GM12878 (cell line): ENCODE measurements at regions not wholly inside any gene's neighbourhood (a gene's known extent, or its start where the extent isn't known, plus 50 kb on each side); places are given as distances from the start of the nearest gene placed in this dataset.

ENCODE experiments used
- ATAC-seq: fragments of 200-7000 bp; cut with Tn5 transposase; 3 replicates; pipeline ENCODE4 v1.9.1; 2020; ENCODE audit warnings: mild to moderate bottlenecking, moderate library complexity
- BruUV-seq: library from RNA; stranded (reverse); fragments of 400-500 nt; replicated peaks from 2 replicates; lab custom pipeline; 2021; lab: Mats Ljungman, UMichigan
- CTCF ChIA-PET: fragments of 300-600 bp; sonication (Branson Sonifier 250); formaldehyde crosslinking; extraction: SDS; loops from one replicate; lab custom pipeline; 2021; ENCODE audit warnings: inconsistent platforms; lab: Yijun Ruan, JAX
- POLR2A ChIA-PET: fragments of 350-600 bp; formaldehyde crosslinking; extraction: SDS; loops from one replicate; lab custom pipeline; 2021; ENCODE audit warnings: inconsistent platforms; lab: Charles Lee
- RAD21 ChIA-PET: fragments of 300-600 bp; sonication (Branson Sonifier 250); formaldehyde crosslinking; loops from one replicate; lab custom pipeline; 2023; ENCODE audit warnings: antibody characterized with exemption; ENCODE audit not compliant: unreplicated experiment; lab: Charles Lee
- SMC1A ChIA-PET: fragments of 300-600 bp; sonication (Branson Sonifier 250); formaldehyde crosslinking; loops from one replicate; lab custom pipeline; 2023; ENCODE audit not compliant: unreplicated experiment, uncharacterized antibody; lab: Charles Lee
- DNase-seq: peaks from one replicate; pipeline ENCODE4 v3.0.0-alpha.2; 2011; ENCODE audit warnings: low read depth, low spot score
- FAIRE-seq: peaks from 3 replicates; lab custom pipeline; 2011; peaks lifted over from hg19 to GRCh38; lab: Jason Lieb, UNC
- H2AFZ ChIP-seq: 2 replicates; pipeline ENCODE4 v1.6.0; 2011; ENCODE audit warnings: low read depth, low read length, control low read depth; ENCODE audit not compliant: control insufficient read depth
- H3K27ac ChIP-seq: 2 replicates; pipeline ENCODE4 v1.5.1; 2011; ENCODE audit warnings: control low read depth; ENCODE audit not compliant: control insufficient read depth, insufficient read depth
- H3K27me3 ChIP-seq, 2 experiments: replicated peaks in 1 of 2; 2 replicates each; pipeline versions ENCODE4 v1.6.0 to v1.6.1; 2011; ENCODE audit warnings: low read length in 1 of 2; ENCODE audit not compliant: control insufficient read depth in 2 of 2, insufficient read depth in 2 of 2
- H3K36me3 ChIP-seq, 2 experiments: 2 replicates each; pipeline ENCODE4 v1.5.1; 2011; ENCODE audit warnings: low read length in 1 of 2; ENCODE audit not compliant: control insufficient read depth in 2 of 2, insufficient read depth in 2 of 2
- H3K4me1 ChIP-seq: 2 replicates; pipeline ENCODE4 v1.6.1; 2011; ENCODE audit warnings: mild to moderate bottlenecking, low read length, moderate library complexity, mixed read lengths; ENCODE audit not compliant: control insufficient read depth, insufficient read depth
- H3K4me2 ChIP-seq: 2 replicates; pipeline ENCODE4 v1.6.0; 2011; ENCODE audit warnings: control low read depth; ENCODE audit not compliant: control insufficient read depth, insufficient read depth
- H3K4me3 ChIP-seq: fragments of 200-600 bp; sonication (generic); 2 replicates; pipeline ENCODE4 v1.5.1; 2016
- H3K79me2 ChIP-seq: 2 replicates; pipeline ENCODE4 v1.6.0; 2011; ENCODE audit warnings: low read length; ENCODE audit not compliant: control insufficient read depth, insufficient read depth
- H3K9ac ChIP-seq: 2 replicates; pipeline ENCODE4 v1.8.0; 2011; ENCODE audit warnings: low read length, control low read depth, mixed read lengths; ENCODE audit not compliant: control insufficient read depth, insufficient read depth
- H3K9me3 ChIP-seq: replicated peaks from 3 replicates; pipeline ENCODE4 v1.5.1; 2011; ENCODE audit warnings: mild to moderate bottlenecking, low read length; ENCODE audit not compliant: control insufficient read depth, insufficient read depth
- H4K20me1 ChIP-seq: 2 replicates; pipeline ENCODE4 v1.6.0; 2011; ENCODE audit not compliant: control insufficient read depth, insufficient read depth
- BCLAF1 ChIP-seq: fragments of 450-650 bp; IDR thresholded peaks from 2 replicates; pipeline ENCODE4 v1.6.1; 2017; ENCODE audit warnings: antibody characterized with exemption, mild to moderate bottlenecking, moderate library complexity
- CTCF ChIP-seq, 3 experiments: IDR thresholded peaks in 2 of 3; conservative IDR thresholded peaks in 1 of 3; 2 replicates each; pipeline ENCODE4 v1.5.1; 2011; ENCODE audit warnings: low read depth in 3 of 3, low read length in 3 of 3, mild to moderate bottlenecking in 3 of 3, control low read depth in 2 of 3, moderate library complexity in 2 of 3, inconsistent platforms in 1 of 3, mixed read lengths in 1 of 3; ENCODE audit not compliant: control insufficient read depth in 2 of 3, insufficient read depth in 1 of 3; ENCODE audit errors: extremely low read depth in 1 of 3
- EZH2 ChIP-seq: IDR thresholded peaks from 2 replicates; pipeline ENCODE4 v1.6.1; 2012; ENCODE audit warnings: low read depth, mild to moderate bottlenecking, control low read depth, inconsistent platforms, low read length, borderline replicate concordance; ENCODE audit not compliant: control insufficient read depth
- HDAC2 ChIP-seq: fragments of 200-600 bp; sonication (generic); IDR thresholded peaks from 2 replicates; pipeline ENCODE4 v1.6.1; 2017
- KAT2A ChIP-seq: conservative IDR thresholded peaks from 2 replicates; pipeline ENCODE4 v1.6.1; 2011; ENCODE audit warnings: low read depth, low read length; ENCODE audit not compliant: control insufficient read depth
- LARP7 ChIP-seq: fragments of 450-650 bp; IDR thresholded peaks from 2 replicates; pipeline ENCODE4 v1.6.1; 2017; ENCODE audit warnings: mild to moderate bottlenecking
- MYC ChIP-seq: IDR thresholded peaks from 2 replicates; pipeline ENCODE4 v1.6.1; 2011; ENCODE audit warnings: mild to moderate bottlenecking, low read length, moderate library complexity, inconsistent platforms; ENCODE audit not compliant: insufficient read depth, insufficient replicate concordance, insufficient read length, severe bottlenecking
- PBX3 ChIP-seq: IDR thresholded peaks from 2 replicates; pipeline ENCODE4 v1.6.1; 2011; ENCODE audit warnings: mild to moderate bottlenecking, low read depth, low read length, moderate library complexity; ENCODE audit not compliant: insufficient replicate concordance
- RB1 ChIP-seq: fragments of 450-650 bp; formaldehyde crosslinking; IDR thresholded peaks from 2 replicates; pipeline ENCODE4 v1.6.1; 2017; ENCODE audit warnings: mild to moderate bottlenecking, borderline replicate concordance
- RUNX3 ChIP-seq: IDR thresholded peaks from 2 replicates; pipeline ENCODE4 v1.6.1; 2012; ENCODE audit warnings: low read length, inconsistent platforms
- USF2 ChIP-seq: IDR thresholded peaks from 2 replicates; pipeline ENCODE4 v1.6.1; 2011; ENCODE audit warnings: low read depth, low read length, improper control_type of control experiment, borderline replicate concordance
- ZBED1 ChIP-seq: IDR thresholded peaks from 2 replicates; pipeline ENCODE4 v1.6.1; 2016; ENCODE audit warnings: borderline replicate concordance
- ZNF622 ChIP-seq: fragments of 450-650 bp; IDR thresholded peaks from 2 replicates; pipeline ENCODE4 v1.6.1; 2017; ENCODE audit warnings: mild to moderate bottlenecking, inconsistent platforms
- WGBS: methylation state at CpG from one replicate; pipeline ENCODE4 v1.1.6; 2016; ENCODE audit warnings: low lambda C conversion rate; ENCODE audit not compliant: insufficient replicate concordance, insufficient coverage; ENCODE audit errors: missing lambda C conversion rate; 5-methylcytosine and 5-hydroxymethylcytosine counted together
- in situ Hi-C: fragments of 300-500 bp; cut with MboI; formaldehyde crosslinking; loops from 9 replicates; pipeline ENCODE4 v1.14.3; 2018; ENCODE audit warnings: mixed read lengths
- intact Hi-C: fragments of 100-400 bp; cut with micrococcal nuclease; formaldehyde crosslinking; loops from one replicate; pipeline ENCODE4 v1.14.2; 2022; ENCODE audit not compliant: unreplicated experiment

- ChIA-PET POLR2A (no interaction called here), CTCF (interaction anchor here (0.6 to 1.5 kb wide), 2 partner anchors 9 to 36 kb away, joined by 3 to 4 read pairs; no protein-coding TSS in a partner anchor), SMC1A (no interaction called here), RAD21 (no interaction called here)
- Histone ChIP-seq H3K27ac (no peak overlapping the region), H3K36me3 (no peaks in the 10 kb centered on the region), H2AFZ (no peak overlapping the region), H3K4me3 (no peak overlapping the region), H3K79me2 (no peaks in the 10 kb centered on the region), H3K4me2 (no peak overlapping the region), H3K27me3 (peaks cover 0 to 4% of the 10 kb centered on the region in 2 experiments; a peak in 2 of 4 replicates), H3K9me3 (no peaks in the 10 kb centered on the region), H3K9ac (no peak overlapping the region), H4K20me1 (no peaks in the 10 kb centered on the region), H3K4me1 (no peaks in the 10 kb centered on the region)
- 43% methylated on average over 2 of the region's 2 CpGs for WGBS
- in situ Hi-C loops: no loop called here
- BruUV-seq: no TSS peak
- FAIRE-seq (no peak), DNase-seq (no peak), ATAC-seq (no peak)
- intact Hi-C loops: no loop called here
- no peak for TF ChIP-seq LARP7
- no peak for TF ChIP-seq MYC
- no peak for TF ChIP-seq RUNX3
- TF ChIP-seq CTCF (IDR thresholded peaks at IDR 0.05 in 2 of 3, conservative IDR thresholded peaks at IDR 0.05 in 1 of 3; ENCODE audit: control insufficient read depth in 2 of 3, extremely low read depth in 1 of 3, insufficient read depth in 1 of 3, low read depth in 3 of 3, low read length in 3 of 3): no peak
- no peak for TF ChIP-seq KAT2A
- no peak for TF ChIP-seq EZH2
- TF ChIP-seq PBX3: no peak
- TF ChIP-seq HDAC2: no peak
- no peak for TF ChIP-seq BCLAF1
- no peak for TF ChIP-seq ZNF622
- no peak for TF ChIP-seq RB1
- TF ChIP-seq USF2: no peak
- TF ChIP-seq ZBED1: no peak
Observed at GRCh38 chr15:85874236-85874635, 79.5 kb upstream of the KLHL25 start.
